ENCODE measurements at regions not wholly inside any gene's neighbourhood (a gene's known extent, or its start where the extent isn't known, plus 50 kb on each side); places are given as distances from the start of the nearest gene placed in this dataset.

- no peak overlapping the region for H3K4me3 ChIP-seq (ENCODE audit: low read depth, poor library complexity, severe bottlenecking)
- intact Hi-C loops (cut with DNase I; ENCODE audit: low total_unique reads) = no loop called here
- 90 to 94% methylated on average over 4 of the region's 4 CpGs for WGBS, 2 donors
- TF ChIP-seq, protein P1, sequence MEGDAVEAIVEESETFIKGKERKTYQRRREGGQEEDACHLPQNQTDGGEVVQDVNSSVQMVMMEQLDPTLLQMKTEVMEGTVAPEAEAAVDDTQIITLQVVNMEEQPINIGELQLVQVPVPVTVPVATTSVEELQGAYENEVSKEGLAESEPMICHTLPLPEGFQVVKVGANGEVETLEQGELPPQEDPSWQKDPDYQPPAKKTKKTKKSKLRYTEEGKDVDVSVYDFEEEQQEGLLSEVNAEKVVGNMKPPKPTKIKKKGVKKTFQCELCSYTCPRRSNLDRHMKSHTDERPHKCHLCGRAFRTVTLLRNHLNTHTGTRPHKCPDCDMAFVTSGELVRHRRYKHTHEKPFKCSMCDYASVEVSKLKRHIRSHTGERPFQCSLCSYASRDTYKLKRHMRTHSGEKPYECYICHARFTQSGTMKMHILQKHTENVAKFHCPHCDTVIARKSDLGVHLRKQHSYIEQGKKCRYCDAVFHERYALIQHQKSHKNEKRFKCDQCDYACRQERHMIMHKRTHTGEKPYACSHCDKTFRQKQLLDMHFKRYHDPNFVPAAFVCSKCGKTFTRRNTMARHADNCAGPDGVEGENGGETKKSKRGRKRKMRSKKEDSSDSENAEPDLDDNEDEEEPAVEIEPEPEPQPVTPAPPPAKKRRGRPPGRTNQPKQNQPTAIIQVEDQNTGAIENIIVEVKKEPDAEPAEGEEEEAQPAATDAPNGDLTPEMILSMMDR (IDR thresholded peaks at IDR 0.05) = no peak
- TF ChIP-seq POLR2A (IDR thresholded peaks at IDR 0.05) = no peak
- no peak for DNase-seq (ENCODE audit: low spot score in 2 of 2)
These were observed 278.3 kb upstream of the TUT7 start for GRCh38 chr9:86632537-86632936.

DNA sequence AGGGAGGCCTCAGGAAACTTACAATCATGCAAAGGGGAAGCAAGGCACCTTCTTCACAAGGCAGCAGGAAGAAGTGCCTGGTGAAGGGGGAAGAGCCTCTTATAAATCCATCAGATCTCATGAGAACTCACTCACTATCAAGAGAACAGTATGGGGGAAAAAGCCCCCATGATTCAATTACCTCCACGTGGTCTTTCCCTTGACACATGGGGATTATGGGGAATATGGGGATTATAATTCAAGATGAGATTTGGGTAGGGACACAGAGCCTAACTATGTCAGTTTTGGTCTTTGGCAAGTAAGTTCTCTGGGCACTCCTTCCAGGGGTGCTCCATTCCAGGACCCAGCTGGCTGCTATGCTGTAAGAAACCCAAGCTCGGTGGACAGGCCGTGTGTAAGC, 275.3 kb upstream of the TUT7 start:
- 81 to 85% methylated on average over 3 of the region's 3 CpGs for WGBS, 2 donors
- intact Hi-C loops (cut with DNase I; ENCODE audit: low total_unique reads) = no loop called here
- DNase-seq (ENCODE audit: low spot score in 2 of 2) = no peak
- no peak overlapping the region for H3K4me3 ChIP-seq (ENCODE audit: low read depth, poor library complexity, severe bottlenecking)
- TF ChIP-seq, protein P1 (IDR thresholded peaks at IDR 0.05) = no peak

DNA sequence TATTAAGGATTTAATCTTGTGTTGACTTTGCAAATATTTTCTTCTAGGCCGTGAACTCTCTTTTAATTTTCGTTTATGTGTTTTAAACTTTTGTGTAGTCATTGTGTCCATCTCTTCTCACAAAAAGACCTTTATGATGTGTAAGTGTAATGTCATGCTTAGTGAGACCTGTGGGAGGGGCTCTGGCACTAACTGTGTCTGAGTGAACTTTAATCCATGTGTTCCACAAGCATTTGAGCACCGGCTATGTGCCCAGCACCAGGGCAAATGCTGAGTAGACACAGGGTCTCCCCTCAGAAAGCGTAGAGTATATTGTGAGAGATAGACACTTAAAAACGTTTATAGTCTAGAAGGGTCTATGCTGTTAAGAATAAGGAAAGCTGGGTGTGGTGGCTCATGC, 272.6 kb upstream of the TUT7 start:
- intact Hi-C loops (cut with DNase I; ENCODE audit: low total_unique reads) = no loop called here
- 88 to 95% methylated on average over 5 of the region's 5 CpGs for WGBS, 2 donors
- H3K4me3 ChIP-seq (ENCODE audit: low read depth, poor library complexity, severe bottlenecking) = no peak overlapping the region
- TF ChIP-seq, protein P1 (IDR thresholded peaks at IDR 0.05) = no peak
- TF ChIP-seq POLR2A (IDR thresholded peaks at IDR 0.05) = no peak
- no peak for DNase-seq (ENCODE audit: low spot score in 2 of 2)

GRCh38 chr9:86624630-86625029, 270.4 kb upstream of the TUT7 start:
- WGBS, 2 donors = 59 to 63% methylated on average over 5 of the region's 5 CpGs
- intact Hi-C loops (cut with DNase I; ENCODE audit: low total_unique reads) = no loop called here
- DNase-seq (ENCODE audit: low spot score in 2 of 2) = no peak
- no peak overlapping the region for H3K4me3 ChIP-seq (ENCODE audit: low read depth, poor library complexity, severe bottlenecking)
- TF ChIP-seq POLR2A (IDR thresholded peaks at IDR 0.05) = no peak
- TF ChIP-seq, protein P1 (IDR thresholded peaks at IDR 0.05) = no peak

- TF ChIP-seq POLR2A (IDR thresholded peaks at IDR 0.05) = no peak
- TF ChIP-seq, protein P1 (IDR thresholded peaks at IDR 0.05) = no peak
- DNase-seq (ENCODE audit: low spot score in 2 of 2) = no peak
- no peak overlapping the region for H3K4me3 ChIP-seq (ENCODE audit: low read depth, poor library complexity, severe bottlenecking)
- intact Hi-C loops (cut with DNase I; ENCODE audit: low total_unique reads) = no loop called here
- 61 to 74% methylated on average over 6 of the region's 6 CpGs for WGBS, 2 donors
These were observed 260.9 kb upstream of the TUT7 start for GRCh38 chr9:86614871-86615849.
